ENCODE measurements at regions not wholly inside any gene's neighbourhood (a gene's known extent, or its start where the extent isn't known, plus 50 kb on each side); places are given as distances from the start of the nearest gene placed in this dataset.
A peak's percentile ranks its signal among the peaks of the same experiment; 100 is the strongest.
"Not testable (repeated sequence)": the region's sequence is repeated elsewhere in the genome, so short reads cannot be mapped to it uniquely, and the experiment has no call there.

DNA sequence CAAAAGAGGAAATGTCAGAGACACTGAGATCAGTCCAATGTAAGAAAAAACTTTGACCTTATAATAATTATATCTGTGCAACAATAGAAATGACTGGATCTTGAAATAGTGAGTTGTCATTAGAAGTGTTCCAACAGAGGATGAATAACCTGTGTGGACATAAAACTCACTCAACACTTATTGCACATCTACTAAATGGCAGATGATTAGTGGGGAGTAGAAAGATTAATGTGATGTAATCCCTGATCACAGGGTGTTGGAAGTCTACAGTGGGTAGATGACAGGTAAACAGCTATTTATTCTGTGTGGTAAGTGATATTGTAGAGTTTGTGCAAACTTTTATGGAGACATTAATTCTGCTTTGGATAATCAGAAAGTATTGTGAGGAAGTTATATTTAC lies 177.3 kb upstream of the HMHB1 start:
- DNase-seq (ENCODE audit: low read depth, low spot score): no peak

DNA sequence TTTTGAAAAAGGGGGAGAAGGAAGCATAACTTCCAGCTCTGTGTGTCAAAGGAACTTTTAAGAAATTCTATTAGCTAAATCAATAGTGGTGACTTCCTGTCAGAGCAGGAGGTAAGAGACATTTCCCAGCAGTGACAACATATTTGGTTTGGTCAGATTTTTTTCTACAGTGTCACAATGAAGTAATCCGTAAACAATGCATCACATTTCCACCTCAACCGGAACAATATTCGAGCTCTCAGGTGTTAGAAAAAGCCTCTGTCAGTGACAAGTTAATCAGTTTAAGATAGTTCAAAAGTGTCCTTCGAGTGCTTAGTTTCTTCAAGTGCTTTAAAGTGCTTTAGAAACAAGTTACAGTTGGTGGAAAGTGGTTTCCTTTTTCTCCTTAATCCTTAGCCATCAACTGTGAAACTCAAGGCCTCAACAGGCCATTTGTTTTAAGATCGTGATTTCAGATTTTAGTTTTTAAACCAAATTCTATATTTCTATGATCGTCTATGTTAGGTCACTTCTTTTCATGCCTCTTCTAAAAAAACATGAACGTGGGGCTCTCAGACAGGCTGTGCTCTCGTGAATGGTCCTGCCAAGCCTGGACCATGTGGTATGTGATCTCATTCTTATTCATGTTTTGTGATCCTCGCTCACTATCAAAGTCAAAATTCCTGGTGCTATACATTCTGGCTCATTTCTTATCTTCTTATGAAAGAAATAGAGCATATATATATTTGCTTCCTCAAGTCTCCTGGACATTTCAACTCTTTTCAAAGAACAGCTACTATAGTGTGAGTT lies 181.9 kb upstream of the HMHB1 start:
- DNase-seq (ENCODE audit: low read depth, low spot score): peak; percentile 66

DNA sequence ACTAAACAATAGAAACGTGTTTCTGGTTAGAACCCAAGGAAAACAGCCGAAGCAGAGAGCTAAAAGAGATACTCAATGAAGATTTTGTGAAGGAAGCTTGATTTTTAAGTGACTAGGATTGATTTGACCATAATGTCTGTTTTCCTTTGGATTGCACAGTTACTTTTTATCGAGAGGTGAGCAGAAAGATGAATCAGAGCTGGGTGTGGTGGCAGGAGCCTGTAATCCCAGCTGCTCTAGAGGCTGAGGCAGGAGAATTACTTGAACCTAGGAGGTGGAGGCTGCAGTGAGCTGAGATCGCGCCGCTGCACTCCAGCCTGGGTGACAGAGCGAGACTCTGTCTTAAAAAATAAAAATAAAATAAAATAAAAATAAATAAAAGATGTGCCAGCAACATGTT lies 186.9 kb upstream of the HMHB1 start:
- not testable (repeated sequence) for DNase-seq (ENCODE audit: low read depth, low spot score)

DNA sequence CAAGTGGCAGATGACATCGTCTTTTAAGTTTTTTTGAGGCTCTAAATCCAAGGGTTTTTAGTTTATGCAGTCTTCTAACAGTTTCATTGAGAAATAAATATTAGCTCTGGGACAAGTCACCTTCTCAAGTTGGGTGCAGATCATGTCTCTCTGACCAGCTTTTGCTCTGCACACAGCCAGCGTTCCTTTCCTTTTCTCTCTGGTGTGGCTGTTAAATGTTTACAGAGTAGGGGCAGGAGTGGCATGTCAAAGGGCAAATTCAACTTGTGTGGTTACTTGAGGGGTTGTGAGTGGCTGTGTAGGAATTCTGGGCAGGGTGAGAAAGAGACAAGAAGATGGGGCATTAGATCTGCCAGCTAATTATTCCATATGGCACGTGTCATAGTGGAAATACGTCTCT lies 187.5 kb upstream of the HMHB1 start:
- DNase-seq (ENCODE audit: low read depth, low spot score): no peak

DNA sequence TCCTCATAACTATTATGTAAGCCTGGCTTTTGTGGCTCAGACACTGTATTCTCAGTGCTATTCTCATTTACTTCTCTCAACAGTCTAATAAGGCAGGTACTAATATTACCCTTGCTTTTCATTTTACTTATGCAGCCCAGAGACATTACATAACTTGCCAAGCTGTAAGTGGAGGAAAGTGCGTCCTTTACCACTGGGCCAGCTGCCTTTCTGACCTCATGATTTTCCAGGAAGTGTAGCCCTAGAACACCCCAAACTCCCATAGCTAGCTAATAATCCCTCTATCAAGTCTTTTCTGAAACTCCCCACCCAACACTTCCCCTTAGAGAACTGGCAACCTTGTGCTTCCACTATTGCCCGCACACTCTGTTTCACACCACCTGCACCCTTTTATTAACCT lies 192.9 kb upstream of the HMHB1 start:
- DNase-seq (ENCODE audit: low read depth, low spot score): no peak

DNA sequence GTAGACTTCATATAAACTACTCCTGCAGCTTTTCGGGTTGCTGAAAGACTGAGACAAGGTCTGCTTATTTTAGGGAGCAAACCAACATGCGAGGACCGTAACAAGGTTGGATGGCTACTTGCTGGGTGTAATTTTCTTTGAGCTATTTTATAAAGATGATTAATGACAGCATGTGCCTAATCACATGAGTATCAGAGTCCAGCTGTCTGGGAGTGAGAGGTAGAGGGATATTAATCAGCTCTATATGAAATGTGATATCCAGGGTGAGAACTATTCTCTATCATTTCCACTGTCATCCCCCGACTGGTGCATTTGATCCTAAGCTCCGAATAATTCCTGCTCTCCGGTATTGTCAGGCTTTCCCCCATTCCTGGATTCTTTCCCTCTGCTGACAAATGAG lies 193.8 kb upstream of the HMHB1 start:
- DNase-seq (ENCODE audit: low read depth, low spot score): no peak

DNA sequence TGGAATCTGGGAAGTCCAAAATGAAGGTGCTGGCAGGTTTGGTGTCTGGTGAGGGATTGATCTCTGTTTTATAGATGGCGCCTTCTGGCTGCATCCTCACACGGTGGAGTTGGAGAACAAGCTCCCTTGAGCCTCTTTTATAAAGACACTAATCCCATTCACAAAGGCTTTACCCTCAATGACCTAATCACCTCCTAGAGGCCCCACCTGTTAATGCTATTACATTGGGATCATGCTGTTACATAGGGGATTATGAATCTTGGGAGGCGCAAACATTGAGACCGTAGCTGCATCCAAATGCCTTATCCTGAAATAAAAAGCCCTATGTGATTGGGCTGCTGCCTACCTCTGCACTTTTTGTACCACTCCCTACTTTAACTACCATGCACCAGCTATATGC lies 197.1 kb upstream of the HMHB1 start:
- DNase-seq (ENCODE audit: low read depth, low spot score): no peak

DNA sequence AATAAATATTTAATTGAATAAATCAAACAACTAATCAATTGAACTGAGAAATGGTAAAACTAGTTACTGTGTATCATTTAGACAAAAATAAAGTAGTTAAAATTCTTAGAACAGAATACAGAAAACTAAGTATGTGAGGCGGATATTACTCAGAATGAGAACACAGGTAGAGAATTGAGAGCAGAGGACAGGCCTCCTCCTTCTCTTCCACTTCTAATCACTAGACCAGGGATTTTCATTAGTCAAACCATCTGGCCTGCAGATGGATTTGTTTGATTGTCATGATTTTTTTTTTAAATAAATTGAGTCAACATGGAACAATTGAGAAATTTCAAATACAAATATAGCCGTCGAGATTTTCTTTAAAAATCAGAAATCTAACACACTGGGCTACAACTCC lies 198.6 kb upstream of the HMHB1 start:
- DNase-seq (ENCODE audit: low read depth, low spot score): no peak

DNA sequence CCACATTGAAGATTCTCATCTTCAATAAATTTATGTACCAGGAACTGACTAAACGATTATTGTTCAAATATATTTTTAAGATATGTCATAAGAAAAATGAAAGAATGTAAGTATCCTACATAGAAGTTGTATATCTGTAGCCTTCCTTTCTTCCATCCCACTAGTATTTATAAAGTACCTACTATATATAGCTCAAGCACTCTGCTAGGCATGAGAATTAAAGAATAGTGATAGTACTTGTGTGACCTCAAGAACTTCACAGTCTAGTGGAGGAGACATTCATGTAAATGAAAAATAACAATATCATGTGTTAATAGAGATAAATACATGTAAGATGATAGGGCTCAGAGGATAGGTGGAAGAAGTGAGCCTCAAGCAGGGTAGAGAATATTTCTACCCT lies 201.0 kb upstream of the HMHB1 start:
- no peak for DNase-seq (ENCODE audit: low read depth, low spot score)

DNA sequence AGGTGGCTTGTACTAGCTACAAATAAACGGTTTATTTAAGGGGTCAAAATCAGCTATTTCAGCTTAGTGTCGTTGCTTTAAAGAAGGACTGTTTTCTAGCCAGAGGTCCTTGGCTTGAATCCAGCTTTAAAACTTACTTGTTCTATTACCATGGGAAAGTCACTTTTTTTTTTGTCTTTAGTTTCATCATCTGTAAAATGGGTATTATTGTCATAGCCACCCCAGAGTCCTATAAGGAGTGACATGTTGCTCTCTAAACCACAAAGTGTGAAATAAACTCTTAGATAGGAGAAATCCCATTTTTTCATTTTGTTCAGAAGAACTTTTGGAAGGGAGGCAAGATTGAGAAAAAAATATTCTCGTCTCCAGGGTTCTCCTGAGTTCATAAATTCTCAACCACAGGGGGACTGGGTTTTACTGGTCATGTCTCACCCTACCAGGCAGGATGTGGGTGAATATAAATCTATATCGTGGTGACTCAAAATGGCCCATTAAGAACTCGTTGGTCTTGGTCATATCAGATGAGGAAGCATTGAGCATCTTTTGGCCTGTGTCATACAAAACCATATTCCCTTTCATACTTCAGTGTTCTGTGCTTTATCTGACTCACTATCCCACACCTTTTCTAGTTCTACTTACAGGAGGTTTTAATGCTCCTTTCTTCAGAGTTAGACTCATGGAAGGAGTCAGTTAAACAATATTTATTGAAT lies 202.7 kb upstream of the NR3C1 start:
- DNase-seq (ENCODE audit: low read depth, low spot score): no peak

DNA sequence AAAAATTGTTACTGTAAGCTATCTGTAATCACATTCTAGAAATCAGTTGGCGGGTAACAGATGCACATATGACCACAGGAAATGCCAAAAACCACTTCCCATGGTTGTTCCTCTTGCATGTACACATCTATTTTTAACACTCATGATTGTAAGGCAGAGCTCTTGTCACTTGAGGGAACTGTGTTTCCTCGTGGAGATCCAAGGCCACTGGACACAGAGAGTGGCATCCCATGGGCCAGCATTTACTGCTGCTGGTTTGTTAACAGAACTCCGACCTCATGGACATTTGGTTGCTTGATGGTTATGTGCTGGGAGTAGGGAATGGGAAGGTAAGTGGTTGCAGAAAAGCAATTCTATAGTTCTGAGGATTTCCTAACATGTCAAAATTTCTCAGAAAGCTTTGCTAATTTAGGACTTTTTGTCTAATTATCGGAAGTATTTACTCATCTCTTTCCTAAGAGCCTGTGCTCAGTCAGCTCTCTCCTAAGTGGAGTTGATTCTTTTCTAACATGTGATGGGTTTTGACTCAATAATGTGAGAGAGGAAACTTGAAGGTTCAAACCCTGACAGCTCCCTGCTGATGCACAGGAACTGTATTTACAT lies 202.0 kb upstream of the NR3C1 start:
- no peak for DNase-seq (ENCODE audit: low read depth, low spot score)

DNA sequence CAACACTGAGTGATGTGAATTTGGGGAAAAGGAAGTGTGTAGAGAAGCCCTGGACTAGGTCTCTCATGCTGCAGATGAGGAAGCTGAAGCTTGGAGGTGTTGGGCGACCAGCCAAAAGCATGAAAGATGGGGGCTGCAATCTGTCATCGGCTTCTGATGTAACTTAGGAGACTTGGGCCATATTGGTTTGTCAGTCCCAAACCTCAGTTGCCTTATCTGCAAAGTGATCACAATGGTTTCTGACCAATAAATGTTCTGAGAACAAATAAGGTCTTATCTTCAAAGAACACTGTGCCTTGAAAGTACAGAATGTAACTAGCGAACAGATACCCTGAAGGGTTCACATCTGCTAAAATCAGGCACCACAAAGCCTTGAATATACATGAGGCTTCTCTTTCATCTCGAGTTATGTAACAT lies 198.4 kb upstream of the NR3C1 start:
- DNase-seq (ENCODE audit: low read depth, low spot score): no peak

DNA sequence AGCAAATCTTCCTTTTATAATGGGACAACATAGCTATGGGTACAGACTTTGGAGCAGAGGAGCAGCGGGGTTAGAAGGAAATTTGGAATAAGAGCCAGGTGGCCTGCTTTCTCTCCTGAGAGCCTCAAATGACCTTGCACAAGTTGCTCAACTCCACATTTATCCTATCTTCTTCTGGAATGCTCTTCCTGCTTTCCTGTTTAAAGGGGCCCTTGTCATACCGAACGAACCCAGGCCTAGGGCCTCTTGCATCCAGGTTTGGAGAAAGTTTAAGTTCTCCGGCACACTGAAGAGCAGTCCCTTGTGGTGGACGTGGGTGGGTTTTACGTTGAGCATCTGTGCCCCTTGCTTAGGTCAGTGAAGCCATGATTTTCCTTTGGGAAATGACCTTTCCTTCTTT lies 197.9 kb upstream of the NR3C1 start:
- DNase-seq (ENCODE audit: low read depth, low spot score): no peak

DNA sequence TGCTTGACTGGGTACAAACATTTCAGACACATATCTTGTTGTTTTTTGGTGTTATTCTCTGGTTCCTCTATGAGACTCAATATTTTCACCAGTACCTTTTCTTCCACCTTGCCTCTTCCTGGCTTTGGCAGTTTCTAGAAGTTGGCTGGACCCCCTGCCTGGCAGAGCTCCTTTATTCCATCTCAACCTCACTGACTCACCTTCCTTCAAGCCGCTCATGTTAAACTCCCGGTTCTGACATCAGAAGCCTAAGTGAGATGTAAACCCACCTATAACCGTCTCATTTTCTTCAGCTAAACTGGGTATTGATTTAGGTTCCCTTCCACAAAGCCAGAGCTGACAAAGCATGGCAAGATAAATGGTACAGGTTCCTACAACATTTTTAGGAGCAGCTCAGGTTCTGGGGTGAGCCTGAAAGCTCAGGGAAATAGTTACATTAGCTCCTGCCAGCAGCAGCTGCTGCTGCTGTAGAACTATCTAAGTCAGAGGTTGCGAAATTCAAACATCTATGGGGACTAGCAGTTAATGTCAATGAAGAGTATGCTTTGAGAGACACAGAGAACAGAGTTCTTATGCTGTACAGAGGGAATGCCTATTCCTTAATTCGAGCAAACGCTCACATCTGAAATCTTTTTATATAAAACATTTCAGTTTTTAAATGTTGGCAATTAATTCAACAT lies 197.1 kb upstream of the NR3C1 start:
- no peak for DNase-seq (ENCODE audit: low read depth, low spot score)

DNA sequence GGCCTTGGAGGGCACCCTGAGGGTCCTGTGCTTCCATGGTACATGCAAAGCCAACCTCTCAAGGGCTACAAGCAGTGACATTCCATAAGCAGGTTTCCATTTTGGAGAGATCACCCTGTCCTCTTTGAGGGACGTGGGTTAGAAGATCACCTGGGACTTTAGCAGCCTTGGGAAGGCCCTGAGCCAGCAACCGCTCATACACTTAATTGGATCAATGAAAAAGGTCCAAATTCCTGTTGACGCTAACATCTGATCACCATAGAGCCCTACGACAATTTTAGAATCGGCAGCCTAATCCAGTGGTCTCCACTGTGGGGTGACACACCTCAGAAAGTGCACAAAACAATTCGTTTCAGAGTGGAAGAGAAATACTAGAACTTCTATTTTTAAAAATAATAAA lies 196.0 kb upstream of the NR3C1 start:
- no peak for DNase-seq (ENCODE audit: low read depth, low spot score)

DNA sequence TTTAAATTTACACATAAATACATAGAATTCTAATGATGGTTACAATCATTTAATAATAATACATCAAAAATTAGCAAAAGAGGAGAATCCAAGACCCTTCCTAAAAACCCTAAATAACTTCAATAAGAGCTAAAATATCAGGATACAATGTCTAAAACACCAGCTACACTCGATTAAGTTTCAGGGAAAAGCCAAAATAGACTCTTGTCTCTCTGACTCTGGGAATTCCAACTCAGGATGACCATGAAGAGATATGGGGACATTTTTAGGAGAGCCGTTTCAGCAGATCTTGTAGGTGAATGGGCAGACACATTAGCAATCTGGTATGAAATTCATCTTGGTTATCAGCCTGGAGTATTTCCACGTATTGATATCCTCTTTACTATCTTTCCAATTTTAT lies 193.3 kb upstream of the NR3C1 start:
- no peak for DNase-seq (ENCODE audit: low read depth, low spot score)

DNA sequence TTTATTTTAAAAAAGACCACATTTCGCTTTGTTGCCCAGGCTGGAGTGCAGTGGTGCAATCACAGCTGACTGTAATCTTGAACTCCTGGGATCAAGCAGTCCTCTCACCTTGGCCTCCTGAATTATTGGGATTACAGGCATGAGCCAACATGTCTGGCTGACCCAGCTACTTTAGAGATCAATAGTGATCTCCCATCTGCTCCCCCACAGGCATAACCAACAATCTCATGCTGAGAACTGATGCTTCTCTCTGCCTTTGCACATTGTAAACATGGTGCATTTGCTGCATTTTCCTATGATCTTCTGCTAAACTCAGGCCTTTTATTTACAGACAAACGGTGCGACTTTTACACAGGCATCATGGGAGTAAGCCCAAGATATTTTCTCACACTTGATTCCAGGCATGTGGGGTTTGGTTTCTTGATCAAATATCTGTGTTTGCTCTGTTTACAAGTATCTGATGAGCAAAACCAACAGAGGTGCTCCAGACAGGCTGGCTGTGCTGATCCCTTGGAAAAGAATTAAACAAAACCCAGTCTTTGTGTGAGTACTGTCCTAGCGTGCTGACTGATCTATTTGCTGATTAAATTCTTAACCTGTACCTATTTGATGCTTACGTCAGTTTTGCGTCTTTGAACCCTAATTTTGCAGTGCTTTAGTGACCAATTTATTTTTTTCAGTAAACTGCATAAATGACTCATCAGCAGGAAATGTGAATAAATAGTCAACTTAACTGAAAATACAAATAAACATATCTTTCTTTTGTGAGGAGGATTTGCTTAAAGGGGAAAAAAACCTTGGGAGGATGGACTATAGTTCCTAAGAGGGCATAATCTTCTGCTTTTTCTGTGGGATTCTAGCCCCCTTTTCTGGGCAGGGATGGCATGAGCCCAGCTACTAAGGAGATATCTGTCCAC lies 191.7 kb upstream of the NR3C1 start:
- DNase-seq (ENCODE audit: low read depth, low spot score): peak; percentile 21

DNA sequence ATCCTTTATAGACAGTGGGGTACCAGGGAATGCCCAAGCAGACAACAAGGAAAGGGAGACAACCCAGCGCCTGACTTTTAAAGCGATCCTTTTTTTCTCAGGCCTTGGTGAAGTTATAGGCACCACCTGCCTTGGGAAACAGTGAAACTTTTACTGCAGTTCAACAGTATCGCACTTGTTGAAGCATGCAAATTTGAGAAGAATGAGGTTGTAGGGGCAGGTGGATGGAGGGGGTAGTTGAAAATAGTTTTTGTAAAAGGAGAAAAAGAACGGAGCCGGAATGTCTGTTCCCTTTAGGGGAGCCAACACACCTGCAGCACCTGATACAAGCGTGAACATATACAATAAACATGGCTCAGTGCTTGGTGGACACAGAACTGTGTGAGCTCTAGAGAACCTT lies 190.2 kb upstream of the NR3C1 start:
- DNase-seq (ENCODE audit: low read depth, low spot score): no peak

DNA sequence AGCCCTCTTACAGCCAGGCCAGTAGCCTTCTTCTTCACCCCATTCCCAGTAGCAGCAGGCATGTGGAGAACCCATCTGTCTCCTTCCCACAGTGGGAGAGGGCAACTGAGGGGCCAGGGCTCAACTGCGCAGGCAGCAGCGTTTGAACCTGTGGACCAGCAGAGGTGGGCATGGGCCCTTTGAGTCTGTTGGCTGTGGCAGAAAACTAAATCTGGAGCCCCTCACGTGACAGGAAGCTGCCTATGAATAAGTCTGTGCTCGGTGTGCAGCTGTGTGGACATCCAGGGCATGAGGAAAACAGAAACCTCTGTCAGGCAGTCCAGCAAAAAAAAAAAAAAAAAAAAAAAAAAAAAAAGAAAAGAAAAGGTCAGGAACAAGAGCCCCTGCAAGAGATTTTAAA lies 189.2 kb upstream of the NR3C1 start:
- no peak for DNase-seq (ENCODE audit: low read depth, low spot score)

DNA sequence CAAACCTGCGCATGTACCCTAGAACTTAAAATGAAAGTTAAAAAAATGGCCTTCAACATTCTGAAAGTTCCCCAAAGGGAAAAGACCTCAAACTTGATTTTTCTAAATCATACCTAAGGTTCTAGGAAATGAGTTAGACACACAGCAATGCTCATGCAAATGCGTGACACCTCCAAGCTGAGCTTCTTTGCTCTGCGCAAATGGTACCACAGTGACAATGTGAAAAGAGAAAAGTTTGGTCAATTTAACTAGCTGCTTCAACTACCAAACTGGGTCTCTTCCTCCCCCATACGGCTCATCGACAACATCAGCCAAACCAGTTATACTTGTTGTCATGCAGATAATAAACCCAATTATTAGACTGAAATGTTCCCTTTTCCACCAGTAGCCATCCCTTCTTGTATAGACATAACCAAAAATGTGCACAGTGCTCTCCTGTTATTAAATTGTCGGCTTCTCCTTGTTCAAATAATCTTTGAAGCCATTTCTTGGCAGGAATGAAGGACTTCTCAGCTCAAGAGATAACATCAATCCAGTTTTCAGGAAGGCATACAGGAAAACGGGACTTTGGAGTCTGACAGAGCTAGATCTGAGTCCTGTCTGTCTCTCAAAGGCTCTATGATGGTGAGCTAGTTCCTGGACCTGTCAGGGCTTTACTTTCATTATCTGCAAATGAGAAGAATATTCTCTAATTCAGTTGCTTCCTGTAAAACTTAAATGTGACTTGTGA lies 185.6 kb upstream of the NR3C1 start:
- no peak for DNase-seq (ENCODE audit: low read depth, low spot score)

DNA sequence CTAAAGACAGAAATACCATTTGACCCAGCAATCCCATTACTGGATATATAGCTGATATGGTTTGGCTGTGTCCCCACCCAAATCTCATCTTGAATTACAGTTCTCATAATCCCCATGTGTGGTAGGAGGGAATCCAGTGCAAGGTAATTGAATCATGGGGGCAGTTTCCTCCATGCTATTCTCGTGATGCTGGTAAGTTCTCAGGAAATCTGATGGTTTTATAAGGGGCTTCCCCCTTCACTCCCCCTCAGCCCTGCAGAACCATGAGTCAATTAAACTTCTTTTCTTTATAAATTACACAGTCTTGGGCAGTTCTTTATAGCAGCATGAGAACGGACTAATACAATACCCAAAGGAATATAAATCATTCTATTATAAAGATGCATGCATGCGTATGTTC lies 184.6 kb upstream of the NR3C1 start:
- not testable (repeated sequence) for DNase-seq (ENCODE audit: low read depth, low spot score)
